ENCODE measurements at regions not wholly inside any gene's neighbourhood (a gene's known extent, or its start where the extent isn't known, plus 50 kb on each side); places are given as distances from the start of the nearest gene placed in this dataset.

DNA sequence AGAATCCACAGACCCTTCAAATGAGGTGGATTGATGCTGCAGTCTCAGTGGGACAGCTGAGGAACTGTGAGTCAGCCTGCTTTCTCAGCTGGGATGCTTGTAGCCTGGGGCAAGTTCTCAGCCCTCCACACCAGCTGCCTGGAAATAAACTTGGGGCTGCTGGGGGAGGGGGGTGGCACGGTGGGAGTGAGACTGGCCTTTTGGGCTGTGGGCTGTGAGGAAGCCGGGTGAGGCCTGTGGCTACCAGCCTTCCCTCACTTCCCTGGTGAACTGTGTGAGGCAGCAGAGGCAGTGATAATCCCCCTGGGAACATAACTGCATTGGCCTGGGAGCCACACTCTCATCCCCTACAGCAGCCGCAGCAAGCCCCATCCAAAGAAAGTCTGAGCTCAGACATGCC lies 114.5 kb upstream of the GUCY1A1 start:
- intact Hi-C loops (cut with DNase I), result no loop called here
- TF ChIP-seq, protein P1, sequence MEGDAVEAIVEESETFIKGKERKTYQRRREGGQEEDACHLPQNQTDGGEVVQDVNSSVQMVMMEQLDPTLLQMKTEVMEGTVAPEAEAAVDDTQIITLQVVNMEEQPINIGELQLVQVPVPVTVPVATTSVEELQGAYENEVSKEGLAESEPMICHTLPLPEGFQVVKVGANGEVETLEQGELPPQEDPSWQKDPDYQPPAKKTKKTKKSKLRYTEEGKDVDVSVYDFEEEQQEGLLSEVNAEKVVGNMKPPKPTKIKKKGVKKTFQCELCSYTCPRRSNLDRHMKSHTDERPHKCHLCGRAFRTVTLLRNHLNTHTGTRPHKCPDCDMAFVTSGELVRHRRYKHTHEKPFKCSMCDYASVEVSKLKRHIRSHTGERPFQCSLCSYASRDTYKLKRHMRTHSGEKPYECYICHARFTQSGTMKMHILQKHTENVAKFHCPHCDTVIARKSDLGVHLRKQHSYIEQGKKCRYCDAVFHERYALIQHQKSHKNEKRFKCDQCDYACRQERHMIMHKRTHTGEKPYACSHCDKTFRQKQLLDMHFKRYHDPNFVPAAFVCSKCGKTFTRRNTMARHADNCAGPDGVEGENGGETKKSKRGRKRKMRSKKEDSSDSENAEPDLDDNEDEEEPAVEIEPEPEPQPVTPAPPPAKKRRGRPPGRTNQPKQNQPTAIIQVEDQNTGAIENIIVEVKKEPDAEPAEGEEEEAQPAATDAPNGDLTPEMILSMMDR (IDR thresholded peaks at IDR 0.05), result no peak
- TF ChIP-seq POLR2A (IDR thresholded peaks at IDR 0.05), result no peak
- H3K4me3 ChIP-seq, result no peak overlapping the region
- DNase-seq (no peak), ATAC-seq (no peak)
- no peak overlapping the region for H3K27ac ChIP-seq
- H3K36me3 ChIP-seq (replicated peaks in 1 of 2; ENCODE audit: insufficient read depth in 1 of 2, low read depth in 2 of 2), result no peaks in the 10 kb centered on the region
- 80 to 92% methylated on average over 2 to 3 of the region's 3 CpGs for WGBS, 2 donors
- H3K27me3 ChIP-seq, result no peaks in the 10 kb centered on the region
- H3K4me1 ChIP-seq, result no peaks in the 10 kb centered on the region
- no peaks in the 10 kb centered on the region for H3K9me3 ChIP-seq

DNA sequence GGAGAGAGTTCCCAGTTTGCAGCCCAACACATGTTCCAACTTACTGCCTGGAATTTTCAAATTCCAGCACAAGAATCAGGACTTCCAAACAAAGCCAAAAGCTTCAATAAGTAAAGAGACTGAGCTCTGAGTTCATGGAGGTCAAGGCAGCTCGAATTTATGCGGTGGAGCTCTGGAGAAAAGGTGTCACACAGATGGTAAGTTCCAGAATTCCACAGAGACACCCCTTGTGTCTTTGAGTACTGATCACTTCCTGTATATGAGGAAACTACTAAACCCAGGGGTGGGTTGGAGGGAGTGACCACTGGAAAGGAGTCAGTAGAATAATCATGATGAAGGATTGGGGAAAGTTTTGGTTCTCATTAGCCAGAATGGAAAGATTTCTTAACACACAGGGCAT lies 118.5 kb upstream of the GUCY1A1 start:
- H3K4me3 ChIP-seq, result no peak overlapping the region
- no peaks in the 10 kb centered on the region for H3K9me3 ChIP-seq
- no peaks in the 10 kb centered on the region for H3K4me1 ChIP-seq
- H3K27ac ChIP-seq, result no peak overlapping the region
- DNase-seq (no peak), ATAC-seq (no peak)
- H3K36me3 ChIP-seq (replicated peaks in 1 of 2; ENCODE audit: insufficient read depth in 1 of 2, low read depth in 2 of 2), result no peaks in the 10 kb centered on the region
- intact Hi-C loops (cut with DNase I), result no loop called here
- H3K27me3 ChIP-seq, result no peaks in the 10 kb centered on the region
- WGBS, 2 donors, result 14 to 20% methylated on average over 2 of the region's 2 CpGs
- TF ChIP-seq, protein P1 (IDR thresholded peaks at IDR 0.05), result no peak
- no peak for TF ChIP-seq POLR2A (IDR thresholded peaks at IDR 0.05)

DNA sequence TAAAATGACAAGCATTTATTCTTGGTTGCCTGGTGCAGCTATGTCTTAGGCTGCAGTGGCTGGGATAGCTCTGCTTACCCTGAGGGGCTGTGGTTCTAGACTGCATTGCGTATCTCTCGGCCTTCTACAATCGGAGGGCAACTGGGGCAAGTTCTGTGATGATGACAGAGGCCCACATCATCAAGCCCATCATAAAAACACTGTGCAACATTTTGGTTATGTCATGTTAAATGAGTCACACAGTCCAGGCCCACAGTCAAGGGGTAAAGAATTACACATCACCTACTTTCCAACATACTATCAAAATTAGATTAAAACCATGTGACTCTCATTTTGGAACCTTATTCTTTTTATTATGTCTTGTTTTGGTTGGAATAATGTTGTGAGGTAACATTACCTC lies 120.2 kb upstream of the GUCY1A1 start:
- DNase-seq (no peak), ATAC-seq (no peak)
- no peak for TF ChIP-seq POLR2A (IDR thresholded peaks at IDR 0.05)
- TF ChIP-seq, protein P1 (IDR thresholded peaks at IDR 0.05), result no peak
- H3K27me3 ChIP-seq, result no peaks in the 10 kb centered on the region
- no peaks in the 10 kb centered on the region for H3K4me1 ChIP-seq
- intact Hi-C loops (cut with DNase I), result no loop called here
- no peak overlapping the region for H3K27ac ChIP-seq
- H3K36me3 ChIP-seq (replicated peaks in 1 of 2; ENCODE audit: insufficient read depth in 1 of 2, low read depth in 2 of 2), result no peaks in the 10 kb centered on the region
- 85% methylated on average over 3 of the region's 3 CpGs for WGBS, 2 donors
- H3K9me3 ChIP-seq, result no peaks in the 10 kb centered on the region
- H3K4me3 ChIP-seq, result no peak overlapping the region

DNA sequence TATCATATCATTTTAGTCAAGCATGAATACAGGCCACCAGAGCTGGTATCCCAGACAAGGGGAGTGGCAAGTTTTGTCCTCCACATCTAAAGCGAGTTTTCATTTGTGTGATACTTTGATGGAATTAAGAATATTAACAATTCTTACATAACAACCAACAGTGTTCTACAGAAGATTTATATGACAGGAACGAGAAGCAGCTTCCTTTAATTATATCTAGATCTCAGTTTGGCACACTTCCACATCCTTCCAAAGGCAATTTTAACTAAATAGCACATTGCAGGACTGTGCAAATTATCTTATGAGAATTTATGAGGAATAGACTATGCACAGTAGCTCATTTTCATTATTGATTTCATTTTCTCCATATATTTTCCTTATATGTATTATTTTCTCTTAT lies 121.2 kb upstream of the GUCY1A1 start:
- no peak overlapping the region for H3K27ac ChIP-seq
- 56 to 61% methylated on average over 2 of the region's 2 CpGs for whole genome bisulfite sequencing, 2 donors
- TF ChIP-seq, protein P1 (IDR thresholded peaks at IDR 0.05), result no peak
- TF ChIP-seq POLR2A (IDR thresholded peaks at IDR 0.05), result no peak
- H3K27me3 ChIP-seq, result no peaks in the 10 kb centered on the region
- no peak overlapping the region for H3K4me3 ChIP-seq
- no peaks in the 10 kb centered on the region for H3K36me3 ChIP-seq (replicated peaks in 1 of 2; ENCODE audit: insufficient read depth in 1 of 2, low read depth in 2 of 2)
- intact Hi-C loops (cut with DNase I), result no loop called here
- no peaks in the 10 kb centered on the region for H3K4me1 ChIP-seq
- no peaks in the 10 kb centered on the region for H3K9me3 ChIP-seq
- ATAC-seq (no peak), DNase-seq (no peak)

DNA sequence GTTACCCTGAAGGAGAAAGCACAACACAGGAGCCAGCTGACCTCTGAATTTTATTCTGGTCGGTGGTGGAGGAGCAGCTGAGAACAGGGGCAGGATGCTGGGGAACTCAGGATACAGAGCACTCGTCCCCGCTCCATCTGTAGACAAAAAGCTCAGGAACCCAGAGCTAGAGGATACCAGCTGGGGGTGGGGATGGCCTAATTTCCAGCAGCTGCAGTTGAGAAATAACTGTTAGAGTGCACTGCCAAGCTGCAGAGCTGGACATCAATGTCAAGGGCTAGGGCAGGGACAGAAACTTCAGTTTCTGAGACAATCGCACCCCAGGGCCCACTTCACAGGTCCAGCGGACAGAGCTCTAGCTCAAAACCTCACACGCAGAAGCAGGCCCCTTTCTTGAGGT lies 122.1 kb upstream of the GUCY1A1 start:
- TF ChIP-seq, protein P1 (IDR thresholded peaks at IDR 0.05), result no peak
- TF ChIP-seq POLR2A (IDR thresholded peaks at IDR 0.05), result no peak
- no peaks in the 10 kb centered on the region for H3K36me3 ChIP-seq (replicated peaks in 1 of 2; ENCODE audit: insufficient read depth in 1 of 2, low read depth in 2 of 2)
- H3K27ac ChIP-seq, result no peak overlapping the region
- no peaks in the 10 kb centered on the region for H3K27me3 ChIP-seq
- no peak for ATAC-seq
- no peaks in the 10 kb centered on the region for H3K4me1 ChIP-seq
- intact Hi-C loops (cut with DNase I), result no loop called here
- DNase-seq, result no peak
- 72 to 84% methylated on average over 6 of the region's 6 CpGs for WGBS, 2 donors
- no peak overlapping the region for H3K4me3 ChIP-seq
- no peaks in the 10 kb centered on the region for H3K9me3 ChIP-seq
